H1 (cell line): ENCODE measurements at regions not wholly inside any gene's neighbourhood (a gene's known extent, or its start where the extent isn't known, plus 50 kb on each side); places are given as distances from the start of the nearest gene placed in this dataset.

ENCODE experiments used
- ATF2 ChIP-seq: IDR thresholded peaks from 2 replicates; pipeline ENCODE4 v1.6.1; 2012; ENCODE audit warnings: low read length, inconsistent platforms
- CEBPB ChIP-seq: IDR thresholded peaks from 2 replicates; pipeline ENCODE4 v1.6.1; 2012; ENCODE audit warnings: low read depth, low read length
- CTCF ChIP-seq, 3 experiments: IDR thresholded peaks; 1 replicate in 2 of 3; 2 replicates in 1 of 3; pipeline versions ENCODE4 v1.5.1 to v1.6.1; 2011; ENCODE audit warnings: low read length in 3 of 3, mild to moderate bottlenecking in 3 of 3, inconsistent platforms in 2 of 3, low read depth in 1 of 3, moderate library complexity in 1 of 3; ENCODE audit not compliant: insufficient read depth in 1 of 3; ENCODE audit errors: control extremely low read depth in 1 of 3
- JUND ChIP-seq: IDR thresholded peaks from 2 replicates; pipeline ENCODE4 v1.6.1; 2011; ENCODE audit warnings: mild to moderate bottlenecking, improper control_type of control experiment, low read length
- MAX ChIP-seq: IDR thresholded peaks from 2 replicates; pipeline ENCODE4 v1.6.1; 2012; ENCODE audit warnings: inconsistent platforms
- POLR2A ChIP-seq, 2 experiments: IDR thresholded peaks; 1 replicate in 1 of 2; 2 replicates in 1 of 2; pipeline ENCODE4 v1.6.1; 2011; ENCODE audit warnings: low read depth in 2 of 2, low read length in 2 of 2, mild to moderate bottlenecking in 2 of 2; ENCODE audit errors: control extremely low read depth in 1 of 2
- SIN3A ChIP-seq, 2 experiments: IDR thresholded peaks in 1 of 2; conservative IDR thresholded peaks in 1 of 2; 2 replicates each; pipeline ENCODE4 v1.6.1; 2011 to 2012; ENCODE audit warnings: low read length in 2 of 2, improper control_type of control experiment in 1 of 2, low read depth in 1 of 2, mild to moderate bottlenecking in 1 of 2
- SRF ChIP-seq: IDR thresholded peaks from 2 replicates; pipeline ENCODE4 v1.6.1; 2011; ENCODE audit warnings: mild to moderate bottlenecking, low read depth, low read length, moderate library complexity
- TCF12 ChIP-seq: IDR thresholded peaks from 2 replicates; pipeline ENCODE4 v1.6.1; 2011; ENCODE audit warnings: low read depth, mild to moderate bottlenecking, low read length
- USF2 ChIP-seq: IDR thresholded peaks from 2 replicates; pipeline ENCODE4 v1.6.1; 2011; ENCODE audit warnings: low read length, improper control_type of control experiment

GRCh38 chr13:47133011-47133445, 236.2 kb upstream of the HTR2A start:
- no peak for TF ChIP-seq CTCF (IDR thresholded peaks at IDR 0.05; ENCODE audit: control extremely low read depth in 1 of 3, insufficient read depth in 1 of 3, low read depth in 1 of 3, low read length in 3 of 3)
- no peak for TF ChIP-seq USF2
- no peak for TF ChIP-seq SIN3A (conservative IDR thresholded peaks at IDR 0.05 in 1 of 2, IDR thresholded peaks at IDR 0.05 in 1 of 2; ENCODE audit: low read depth in 1 of 2, low read length in 2 of 2)
- no peak for TF ChIP-seq CEBPB
- no peak for TF ChIP-seq POLR2A (IDR thresholded peaks at IDR 0.05; ENCODE audit: control extremely low read depth in 1 of 2, low read depth in 2 of 2, low read length in 2 of 2)
- TF ChIP-seq ATF2: no peak
- TF ChIP-seq MAX: no peak
- no peak for TF ChIP-seq JUND
- no peak for TF ChIP-seq TCF12
- TF ChIP-seq SRF: no peak
